Peyer's patch (tissue), 4 donors: ENCODE measurements at regions not wholly inside any gene's neighbourhood (a gene's known extent, or its start where the extent isn't known, plus 50 kb on each side); places are given as distances from the start of the nearest gene placed in this dataset.

Experiments
- DNase-seq, 3 donors: peaks; one replicate each; pipeline ENCODE4 v3.0.0-alpha.2; 2017 to 2019
- H3K27ac ChIP-seq, 4 donors: fragments of 200-600 bp; sonication (generic); one replicate each; pipeline ENCODE4 v1.5.1; 2016 to 2019
- H3K27me3 ChIP-seq, 2 donors: fragments of 200-600 bp; sonication (generic); one replicate each; pipeline ENCODE4 v1.5.1; 2019
- H3K36me3 ChIP-seq, 3 donors: fragments of 200-600 bp; sonication (generic); one replicate each; pipeline ENCODE4 v1.5.1; 2016 to 2019
- H3K4me1 ChIP-seq, 4 donors: fragments of 200-600 bp; sonication (generic); one replicate each; pipeline ENCODE4 v1.5.1; 2016 to 2019
- H3K4me3 ChIP-seq, 4 donors: fragments of 200-600 bp; sonication (generic); 1 replicate in 3 of 4; 2 replicates in 1 of 4; pipeline ENCODE4 v1.5.1; 2016 to 2019; ENCODE audit warnings: mild to moderate bottlenecking in 1 of 4
- H3K9me3 ChIP-seq, 4 donors: fragments of 200-600 bp; sonication (generic); one replicate each; pipeline ENCODE4 v1.5.1; 2016 to 2019; ENCODE audit warnings: mild to moderate bottlenecking in 1 of 4
- CTCF ChIP-seq, 6 experiments: fragments of 450-650 bp in 4 of 6; fragments of 200-600 bp in 2 of 6; sonication (generic) in 1 of 6; IDR thresholded peaks; one replicate each; pipeline ENCODE4 v1.5.1; 2017 to 2019; ENCODE audit warnings: antibody characterized with exemption in 6 of 6, mild to moderate bottlenecking in 3 of 6, moderate library complexity in 1 of 6
- POLR2A ChIP-seq, 2 donors: fragments of 450-650 bp; IDR thresholded peaks; one replicate each; pipeline ENCODE4 v1.5.1; 2017; ENCODE audit warnings: antibody characterized with exemption in 2 of 2, mild to moderate bottlenecking in 2 of 2, moderate library complexity in 2 of 2

- H3K9me3 ChIP-seq = no peaks in the 10 kb centered on the region
- DNase-seq = no peak
- no peaks in the 10 kb centered on the region for H3K4me1 ChIP-seq
- H3K27ac ChIP-seq = no peak overlapping the region
- TF ChIP-seq POLR2A (IDR thresholded peaks at IDR 0.05) (no peak), CTCF (IDR thresholded peaks at IDR 0.05) (no peak)
- H3K27me3 ChIP-seq = no peaks in the 10 kb centered on the region
- H3K4me3 ChIP-seq = no peak overlapping the region
- H3K36me3 ChIP-seq = no peaks in the 10 kb centered on the region
These were observed 652.0 kb downstream of the PLCL1 start for GRCh38 chr2:198456418-198456817.

- Histone ChIP-seq H3K9me3 (no peaks in the 10 kb centered on the region), H3K27ac (no peak overlapping the region), H3K4me1 (peaks cover 0 to 2% (median 0%) of the 10 kb centered on the region in 4 donors), H3K36me3 (no peaks in the 10 kb centered on the region), H3K27me3 (no peaks in the 10 kb centered on the region), H3K4me3 (no peak overlapping the region)
- no peak for DNase-seq
- no peak for TF ChIP-seq CTCF (IDR thresholded peaks at IDR 0.05)
- no peak for TF ChIP-seq POLR2A (IDR thresholded peaks at IDR 0.05)
These were observed 649.5 kb downstream of the PLCL1 start for GRCh38 chr2:198453866-198454265.

- no peaks in the 10 kb centered on the region for H3K36me3 ChIP-seq
- no peak overlapping the region for H3K4me3 ChIP-seq
- no peak overlapping the region for H3K27ac ChIP-seq
- H3K27me3 ChIP-seq = no peaks in the 10 kb centered on the region
- TF ChIP-seq POLR2A (IDR thresholded peaks at IDR 0.05) (no peak), CTCF (IDR thresholded peaks at IDR 0.05) (no peak)
- H3K4me1 ChIP-seq = peaks cover 0 to 7% (median 0%) of the 10 kb centered on the region in 4 donors
- no peak for DNase-seq
- H3K9me3 ChIP-seq = no peaks in the 10 kb centered on the region
These were observed 647.9 kb downstream of the PLCL1 start for GRCh38 chr2:198452327-198452726.

- H3K36me3 ChIP-seq = no peaks in the 10 kb centered on the region
- no peaks in the 10 kb centered on the region for H3K9me3 ChIP-seq
- H3K4me1 ChIP-seq = peaks cover 0 to 7% (median 0%) of the 10 kb centered on the region in 4 donors
- no peak overlapping the region for H3K27ac ChIP-seq
- no peaks in the 10 kb centered on the region for H3K27me3 ChIP-seq
- TF ChIP-seq POLR2A (IDR thresholded peaks at IDR 0.05) (no peak), CTCF (IDR thresholded peaks at IDR 0.05) (peak in 3 of 6 experiments; percentile 19 to 27 (median 26))
- no peak overlapping the region for H3K4me3 ChIP-seq
- DNase-seq = no peak
These were observed 644.4 kb downstream of the PLCL1 start for GRCh38 chr2:198448789-198449188.

GRCh38 chr2:198444800-198445287 is 640.5 kb downstream of the PLCL1 start:
- peaks cover 0 to 7% (median 0%) of the 10 kb centered on the region in 4 donors for H3K4me1 ChIP-seq
- no peak overlapping the region for H3K27ac ChIP-seq
- no peak overlapping the region for H3K4me3 ChIP-seq
- no peaks in the 10 kb centered on the region for H3K9me3 ChIP-seq
- DNase-seq = no peak
- H3K36me3 ChIP-seq = no peaks in the 10 kb centered on the region
- no peaks in the 10 kb centered on the region for H3K27me3 ChIP-seq
- no peak for TF ChIP-seq POLR2A (IDR thresholded peaks at IDR 0.05)
- TF ChIP-seq CTCF (IDR thresholded peaks at IDR 0.05) = no peak

GRCh38 chr2:198441901-198442300 is 637.5 kb downstream of the PLCL1 start:
- H3K4me3 ChIP-seq = no peak overlapping the region
- no peaks in the 10 kb centered on the region for H3K9me3 ChIP-seq
- H3K36me3 ChIP-seq = no peaks in the 10 kb centered on the region
- no peaks in the 10 kb centered on the region for H3K27me3 ChIP-seq
- no peaks in the 10 kb centered on the region for H3K4me1 ChIP-seq
- TF ChIP-seq POLR2A (IDR thresholded peaks at IDR 0.05) = no peak
- no peak for TF ChIP-seq CTCF (IDR thresholded peaks at IDR 0.05)
- DNase-seq = no peak
- no peak overlapping the region for H3K27ac ChIP-seq
